Neural cell (in vitro differentiated cells): ENCODE measurements at regions not wholly inside any gene's neighbourhood (a gene's known extent, or its start where the extent isn't known, plus 50 kb on each side); places are given as distances from the start of the nearest gene placed in this dataset.

Experiments
- CTCF ChIP-seq: fragments of 450-650 bp; IDR thresholded peaks from 2 replicates; pipeline ENCODE4 v1.5.1; 2014; ENCODE audit warnings: antibody characterized with exemption, mild to moderate bottlenecking, moderate library complexity; ENCODE audit not compliant: poor library complexity, severe bottlenecking
- EZH2 ChIP-seq: fragments of 200-600, 300-800 bp; shearing (Covaris generic), sonication (generic); IDR thresholded peaks from 2 replicates; pipeline ENCODE4 v1.6.1; 2014; ENCODE audit warnings: antibody characterized with exemption, low read length, borderline replicate concordance, mild to moderate bottlenecking; ENCODE audit not compliant: insufficient read depth, poor library complexity, severe bottlenecking
- MXI1 ChIP-seq: fragments of 450-650 bp; conservative IDR thresholded peaks from 2 replicates; pipeline ENCODE4 v1.6.1; 2014; ENCODE audit warnings: antibody characterized with exemption, mild to moderate bottlenecking; ENCODE audit not compliant: poor library complexity, severe bottlenecking
- POLR2AphosphoS5 ChIP-seq: IDR thresholded peaks from 2 replicates; pipeline ENCODE4 v1.6.1; 2012
- RAD21 ChIP-seq: fragments of 450-650 bp; conservative IDR thresholded peaks from 2 replicates; pipeline ENCODE4 v1.6.1; 2014; ENCODE audit warnings: antibody characterized with exemption, mild to moderate bottlenecking, moderate library complexity
- SMC3 ChIP-seq: fragments of 450-650 bp; conservative IDR thresholded peaks from 2 replicates; pipeline ENCODE4 v1.6.1; 2014; ENCODE audit warnings: antibody characterized with exemption, mild to moderate bottlenecking, moderate library complexity; ENCODE audit not compliant: poor library complexity
- TAF1 ChIP-seq: IDR thresholded peaks from 2 replicates; pipeline ENCODE4 v1.6.1; 2012; ENCODE audit warnings: low read depth
- TF ChIP-seq, protein P1 (sequence below): IDR thresholded peaks from 2 replicates; pipeline ENCODE4 v1.6.1; 2012; ENCODE audit warnings: borderline replicate concordance

DNA sequence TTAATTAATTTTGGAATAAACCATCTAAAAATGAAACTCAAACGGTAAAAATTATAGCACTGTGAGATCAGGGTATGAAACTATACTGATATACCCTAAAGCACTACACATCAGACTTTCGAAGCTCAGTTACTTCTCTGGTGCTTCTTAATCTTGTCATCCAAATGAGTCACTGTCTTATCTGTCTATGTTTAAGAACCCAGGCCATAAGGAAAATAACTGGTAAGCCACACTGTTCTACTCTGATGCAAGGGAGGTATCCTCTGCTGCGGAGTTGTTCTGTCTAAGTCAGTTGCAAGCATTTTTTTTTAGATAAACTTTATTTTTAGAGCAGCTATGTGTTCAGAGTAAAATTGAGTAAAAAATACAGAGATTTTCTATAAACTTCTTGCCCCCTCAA, 830.8 kb upstream of the POU3F4 start:
- TF ChIP-seq, protein P1, sequence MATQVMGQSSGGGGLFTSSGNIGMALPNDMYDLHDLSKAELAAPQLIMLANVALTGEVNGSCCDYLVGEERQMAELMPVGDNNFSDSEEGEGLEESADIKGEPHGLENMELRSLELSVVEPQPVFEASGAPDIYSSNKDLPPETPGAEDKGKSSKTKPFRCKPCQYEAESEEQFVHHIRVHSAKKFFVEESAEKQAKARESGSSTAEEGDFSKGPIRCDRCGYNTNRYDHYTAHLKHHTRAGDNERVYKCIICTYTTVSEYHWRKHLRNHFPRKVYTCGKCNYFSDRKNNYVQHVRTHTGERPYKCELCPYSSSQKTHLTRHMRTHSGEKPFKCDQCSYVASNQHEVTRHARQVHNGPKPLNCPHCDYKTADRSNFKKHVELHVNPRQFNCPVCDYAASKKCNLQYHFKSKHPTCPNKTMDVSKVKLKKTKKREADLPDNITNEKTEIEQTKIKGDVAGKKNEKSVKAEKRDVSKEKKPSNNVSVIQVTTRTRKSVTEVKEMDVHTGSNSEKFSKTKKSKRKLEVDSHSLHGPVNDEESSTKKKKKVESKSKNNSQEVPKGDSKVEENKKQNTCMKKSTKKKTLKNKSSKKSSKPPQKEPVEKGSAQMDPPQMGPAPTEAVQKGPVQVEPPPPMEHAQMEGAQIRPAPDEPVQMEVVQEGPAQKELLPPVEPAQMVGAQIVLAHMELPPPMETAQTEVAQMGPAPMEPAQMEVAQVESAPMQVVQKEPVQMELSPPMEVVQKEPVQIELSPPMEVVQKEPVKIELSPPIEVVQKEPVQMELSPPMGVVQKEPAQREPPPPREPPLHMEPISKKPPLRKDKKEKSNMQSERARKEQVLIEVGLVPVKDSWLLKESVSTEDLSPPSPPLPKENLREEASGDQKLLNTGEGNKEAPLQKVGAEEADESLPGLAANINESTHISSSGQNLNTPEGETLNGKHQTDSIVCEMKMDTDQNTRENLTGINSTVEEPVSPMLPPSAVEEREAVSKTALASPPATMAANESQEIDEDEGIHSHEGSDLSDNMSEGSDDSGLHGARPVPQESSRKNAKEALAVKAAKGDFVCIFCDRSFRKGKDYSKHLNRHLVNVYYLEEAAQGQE = no peak
- no peak for TF ChIP-seq EZH2
- TF ChIP-seq CTCF = no peak
- no peak for TF ChIP-seq POLR2AphosphoS5
- no peak for TF ChIP-seq SMC3
- no peak for TF ChIP-seq MXI1
- TF ChIP-seq TAF1 = no peak
- no peak for TF ChIP-seq RAD21
